ENCODE measurements at regions not wholly inside any gene's neighbourhood (a gene's known extent, or its start where the extent isn't known, plus 50 kb on each side); places are given as distances from the start of the nearest gene placed in this dataset.
A peak's percentile ranks its signal among the peaks of the same experiment; 100 is the strongest.
"Not testable (repeated sequence)": the region's sequence is repeated elsewhere in the genome, so short reads cannot be mapped to it uniquely, and the experiment has no call there.

DNA sequence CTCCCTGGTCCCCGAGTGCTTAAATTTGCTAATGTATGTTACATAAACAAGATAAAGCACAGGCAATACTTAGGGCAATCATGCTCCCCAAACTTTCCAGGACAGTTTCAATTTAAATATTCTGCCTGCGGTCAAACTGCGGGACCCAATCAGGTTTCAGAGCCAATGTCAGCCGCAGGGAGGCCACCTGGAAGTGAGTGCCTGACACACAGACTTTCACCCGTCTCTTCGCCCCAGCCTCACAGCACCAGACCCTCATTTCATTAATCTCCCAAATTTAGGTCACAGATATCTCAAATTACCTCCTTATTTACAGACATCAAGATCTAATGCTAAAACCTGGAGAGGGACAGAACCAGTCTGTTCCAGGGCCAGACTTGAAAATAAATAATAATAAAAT, 107.2 kb upstream of the ALDH1A3 start:
- no peak for DNase-seq (ENCODE audit: low read depth)
- Histone ChIP-seq H3K4me1 (ENCODE audit: control insufficient read depth, insufficient read depth, low read length) (no peaks in the 10 kb centered on the region), H3K4me3 (ENCODE audit: low read length) (no peak overlapping the region)

DNA sequence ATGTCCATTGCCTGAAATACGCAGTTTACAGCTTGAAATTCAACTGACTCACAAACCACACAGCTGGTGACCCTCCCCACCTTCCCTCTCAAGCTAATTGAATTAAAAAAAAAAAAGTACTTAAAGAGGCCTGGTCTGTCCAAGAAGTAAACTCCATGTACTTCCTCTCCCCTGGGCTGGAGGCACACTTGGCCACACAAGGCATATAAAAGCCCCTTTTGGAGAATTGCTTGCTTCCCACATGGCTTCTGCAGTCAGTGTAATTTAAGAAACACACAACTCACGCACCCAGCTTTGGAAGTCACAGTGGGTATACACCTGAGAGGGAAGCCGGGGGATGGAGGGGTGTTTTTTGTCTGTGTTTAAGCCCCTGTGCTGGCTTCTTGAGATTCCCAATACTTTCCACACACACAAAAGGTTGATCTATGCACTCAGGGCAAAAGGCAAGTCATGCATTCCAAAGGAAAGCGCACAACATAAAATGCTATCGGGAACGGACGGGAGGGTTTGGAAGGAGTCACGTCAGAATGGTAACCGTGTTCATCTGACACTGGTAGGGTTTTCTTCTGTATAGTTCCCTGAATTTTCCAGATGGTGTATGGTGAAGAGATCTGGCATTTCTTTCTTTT, 106.6 kb upstream of the ALDH1A3 start:
- Histone ChIP-seq H3K4me3 (ENCODE audit: low read length) (no peak overlapping the region), H3K27me3 (replicated peaks; ENCODE audit: control insufficient read depth, insufficient read depth, low read length) (no peaks in the 10 kb centered on the region), H3K4me1 (ENCODE audit: control insufficient read depth, insufficient read depth, low read length) (no peaks in the 10 kb centered on the region), H3K9ac (ENCODE audit: low read length) (no peak overlapping the region), H3K36me3 (ENCODE audit: control insufficient read depth, insufficient read depth, low read length, severe bottlenecking) (no peaks in the 10 kb centered on the region), H3K9me3 (ENCODE audit: control insufficient read depth, low read length) (no peaks in the 10 kb centered on the region)
- DNase-seq (ENCODE audit: low read depth) = no peak

More for the DNA sequence above, 107.2 kb upstream of the ALDH1A3 start:
- H3K9ac ChIP-seq (ENCODE audit: low read length) = no peak overlapping the region
- H3K27me3 ChIP-seq (replicated peaks; ENCODE audit: control insufficient read depth, insufficient read depth, low read length) = no peaks in the 10 kb centered on the region
- no peaks in the 10 kb centered on the region for H3K36me3 ChIP-seq (ENCODE audit: control insufficient read depth, insufficient read depth, low read length, severe bottlenecking)
- H3K9me3 ChIP-seq (ENCODE audit: control insufficient read depth, low read length) = no peaks in the 10 kb centered on the region

DNA sequence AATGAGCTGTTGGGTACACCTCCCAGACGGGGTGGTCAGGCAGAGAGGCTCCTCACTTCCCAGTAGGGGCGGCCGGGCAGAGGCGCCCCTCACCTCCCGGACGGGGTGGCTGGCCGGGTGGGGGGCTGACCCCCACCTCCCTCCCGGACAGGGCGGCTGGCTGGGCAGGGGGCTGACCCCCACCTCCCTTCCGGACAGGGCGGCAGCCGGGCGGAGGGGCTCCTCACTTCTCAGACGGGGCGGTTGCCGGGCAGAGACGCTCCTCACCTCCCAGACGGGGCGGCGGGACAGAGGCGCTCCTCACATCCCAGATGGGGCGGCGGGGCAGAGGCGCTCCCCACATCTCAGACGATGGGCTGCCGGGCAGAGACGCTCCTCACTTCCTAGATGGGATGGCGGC, 105.6 kb upstream of the ALDH1A3 start:
- DNase-seq (ENCODE audit: low read depth); H3K27me3 ChIP-seq (replicated peaks; ENCODE audit: control insufficient read depth, insufficient read depth, low read length); H3K9ac ChIP-seq (ENCODE audit: low read length); H3K4me3 ChIP-seq (ENCODE audit: low read length); H3K9me3 ChIP-seq (ENCODE audit: control insufficient read depth, low read length); H3K36me3 ChIP-seq (ENCODE audit: control insufficient read depth, insufficient read depth, low read length, severe bottlenecking); H3K4me1 ChIP-seq (ENCODE audit: control insufficient read depth, insufficient read depth, low read length): not testable (repeated sequence)

DNA sequence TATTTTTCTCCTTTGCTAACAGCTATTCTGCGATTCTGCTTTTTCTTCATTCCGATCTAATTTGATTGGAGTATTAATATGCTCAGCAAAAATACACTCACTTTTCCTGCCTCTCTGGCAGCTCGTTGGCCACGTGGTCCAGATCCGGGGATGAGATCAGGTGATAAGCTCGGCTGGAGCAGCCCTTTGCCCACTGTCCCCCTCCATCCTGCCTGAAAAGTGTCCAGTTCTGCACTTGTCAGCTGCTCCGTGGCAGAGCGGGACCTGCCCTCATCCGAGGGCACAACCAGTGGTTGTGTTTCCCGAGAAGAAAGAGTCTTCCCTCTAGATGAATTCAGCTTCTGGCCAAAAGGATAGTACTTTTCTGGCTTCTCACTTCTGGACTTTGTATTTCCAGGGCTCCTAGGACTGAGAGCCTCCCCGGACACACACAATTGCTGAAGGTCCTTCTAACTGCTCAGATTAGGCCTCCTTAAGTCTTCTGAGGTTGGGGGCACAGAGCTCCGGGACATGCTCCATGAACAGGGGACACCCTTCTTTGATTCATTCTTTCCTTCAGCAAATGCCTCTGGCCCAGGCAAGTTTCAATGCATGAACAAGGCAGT, 103.9 kb upstream of the ALDH1A3 start:
- H3K4me1 ChIP-seq (ENCODE audit: control insufficient read depth, insufficient read depth, low read length) = no peaks in the 10 kb centered on the region
- no peaks in the 10 kb centered on the region for H3K36me3 ChIP-seq (ENCODE audit: control insufficient read depth, insufficient read depth, low read length, severe bottlenecking)
- H3K27me3 ChIP-seq (replicated peaks; ENCODE audit: control insufficient read depth, insufficient read depth, low read length) = no peaks in the 10 kb centered on the region
- DNase-seq (ENCODE audit: low read depth) = no peak
- H3K9ac ChIP-seq (ENCODE audit: low read length) = no peak overlapping the region
- H3K4me3 ChIP-seq (ENCODE audit: low read length) = no peak overlapping the region
- no peaks in the 10 kb centered on the region for H3K9me3 ChIP-seq (ENCODE audit: control insufficient read depth, low read length)

DNA sequence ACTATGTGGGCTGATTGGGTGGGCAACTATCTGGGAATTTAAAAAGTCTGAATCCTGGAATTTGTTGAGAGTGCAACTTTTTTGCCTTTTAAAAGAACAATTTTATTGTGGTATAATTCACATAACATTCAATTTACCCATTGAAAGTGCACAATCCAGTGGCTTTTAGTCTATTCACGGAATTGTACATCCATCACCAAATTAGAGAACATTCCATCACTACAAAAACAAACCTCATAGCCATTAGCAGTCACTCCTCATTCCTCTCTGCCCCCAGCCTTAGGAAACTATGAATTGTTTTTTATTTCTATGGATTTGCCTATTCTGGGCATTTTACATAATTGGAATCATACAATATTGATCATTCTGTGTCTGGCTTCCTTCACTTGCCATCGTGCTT, 101.8 kb upstream of the ALDH1A3 start:
- Histone ChIP-seq H3K9me3 (ENCODE audit: control insufficient read depth, low read length) (no peaks in the 10 kb centered on the region), H3K4me3 (ENCODE audit: low read length) (no peak overlapping the region), H3K36me3 (ENCODE audit: control insufficient read depth, insufficient read depth, low read length, severe bottlenecking) (no peaks in the 10 kb centered on the region), H3K4me1 (ENCODE audit: control insufficient read depth, insufficient read depth, low read length) (no peaks in the 10 kb centered on the region), H3K9ac (ENCODE audit: low read length) (no peak overlapping the region), H3K27me3 (replicated peaks; ENCODE audit: control insufficient read depth, insufficient read depth, low read length) (no peaks in the 10 kb centered on the region)
- DNase-seq (ENCODE audit: low read depth) = peak; percentile 45

DNA sequence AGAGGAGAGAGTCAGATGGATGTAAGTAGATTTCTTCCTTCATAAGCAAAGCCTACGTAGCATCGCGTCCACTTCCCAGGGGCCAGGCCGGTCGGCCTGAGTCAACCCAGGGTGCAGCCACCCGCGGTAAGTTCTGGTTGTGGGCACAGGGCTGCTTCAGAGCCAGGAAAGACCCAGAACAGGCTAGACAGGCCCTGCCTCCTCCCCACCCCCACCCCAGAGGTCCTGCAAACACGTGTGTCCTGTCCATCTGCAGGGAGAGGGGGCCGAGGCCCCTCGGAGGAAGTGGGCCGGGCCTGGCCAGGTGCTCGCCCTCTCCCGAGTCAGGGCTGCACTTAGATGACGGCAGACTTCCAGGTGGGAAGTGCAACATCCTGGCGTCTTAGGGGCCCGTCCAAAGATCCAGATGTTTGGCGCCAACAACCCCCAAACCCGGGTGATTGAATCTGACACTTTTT, 100.8 kb upstream of the ALDH1A3 start:
- no peak for DNase-seq (ENCODE audit: low read depth)

DNA sequence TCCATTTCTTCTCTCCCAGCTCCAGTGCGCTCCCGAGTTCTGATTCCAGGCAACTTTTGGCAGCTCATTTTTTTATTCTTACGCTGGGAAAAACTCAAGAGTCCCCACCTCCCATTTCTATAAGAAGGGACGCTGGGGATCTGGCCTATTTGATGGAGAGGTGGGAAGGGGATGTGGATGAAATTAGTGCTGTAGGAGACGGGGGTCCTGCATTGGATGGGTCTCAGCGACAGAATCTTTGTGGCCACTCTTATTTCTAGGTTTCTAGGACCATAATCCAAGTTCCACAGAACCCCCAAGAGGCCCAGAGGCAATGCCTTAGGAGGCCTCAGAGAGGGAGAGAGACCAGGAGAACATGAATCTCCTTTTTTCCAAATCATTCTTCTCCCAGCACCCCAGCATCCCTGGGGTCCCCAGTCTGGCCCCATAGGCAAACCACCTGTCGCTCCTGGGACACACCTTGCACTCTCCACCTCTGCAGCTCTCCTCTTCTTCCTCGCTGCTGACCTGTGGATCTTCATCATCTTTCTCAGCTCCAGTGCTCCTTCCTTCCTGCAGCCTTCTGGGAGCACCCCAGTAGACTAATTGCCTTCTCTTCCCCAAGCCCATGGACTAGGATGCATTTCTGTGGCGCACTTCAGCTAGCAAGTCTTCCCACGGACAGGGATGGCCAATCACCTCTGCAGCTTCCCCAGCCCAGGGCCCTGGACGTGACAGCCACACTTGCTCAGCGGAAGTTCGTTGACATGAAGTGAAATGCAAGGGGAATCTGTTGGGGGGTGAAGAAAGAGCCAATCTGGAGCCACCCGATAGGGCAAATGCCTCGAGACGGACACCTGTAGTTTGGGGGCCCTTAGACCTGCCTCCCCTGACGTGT, 100.1 kb upstream of the ALDH1A3 start:
- no peak overlapping the region for H3K9ac ChIP-seq (ENCODE audit: low read length)
- H3K4me3 ChIP-seq (ENCODE audit: low read length) = no peak overlapping the region
- H3K36me3 ChIP-seq (ENCODE audit: control insufficient read depth, insufficient read depth, low read length, severe bottlenecking) = no peaks in the 10 kb centered on the region
- H3K4me1 ChIP-seq (ENCODE audit: control insufficient read depth, insufficient read depth, low read length) = no peaks in the 10 kb centered on the region
- H3K9me3 ChIP-seq (ENCODE audit: control insufficient read depth, low read length) = no peaks in the 10 kb centered on the region
- no peaks in the 10 kb centered on the region for H3K27me3 ChIP-seq (replicated peaks; ENCODE audit: control insufficient read depth, insufficient read depth, low read length)
- DNase-seq (ENCODE audit: low read depth) = no peak

More for the DNA sequence above, 100.8 kb upstream of the ALDH1A3 start:
- H3K4me1 ChIP-seq (ENCODE audit: control insufficient read depth, insufficient read depth, low read length) = no peaks in the 10 kb centered on the region
- H3K36me3 ChIP-seq (ENCODE audit: control insufficient read depth, insufficient read depth, low read length, severe bottlenecking) = no peaks in the 10 kb centered on the region
- no peaks in the 10 kb centered on the region for H3K9me3 ChIP-seq (ENCODE audit: control insufficient read depth, low read length)
- no peak overlapping the region for H3K4me3 ChIP-seq (ENCODE audit: low read length)
- no peaks in the 10 kb centered on the region for H3K27me3 ChIP-seq (replicated peaks; ENCODE audit: control insufficient read depth, insufficient read depth, low read length)
- H3K9ac ChIP-seq (ENCODE audit: low read length) = no peak overlapping the region

DNA sequence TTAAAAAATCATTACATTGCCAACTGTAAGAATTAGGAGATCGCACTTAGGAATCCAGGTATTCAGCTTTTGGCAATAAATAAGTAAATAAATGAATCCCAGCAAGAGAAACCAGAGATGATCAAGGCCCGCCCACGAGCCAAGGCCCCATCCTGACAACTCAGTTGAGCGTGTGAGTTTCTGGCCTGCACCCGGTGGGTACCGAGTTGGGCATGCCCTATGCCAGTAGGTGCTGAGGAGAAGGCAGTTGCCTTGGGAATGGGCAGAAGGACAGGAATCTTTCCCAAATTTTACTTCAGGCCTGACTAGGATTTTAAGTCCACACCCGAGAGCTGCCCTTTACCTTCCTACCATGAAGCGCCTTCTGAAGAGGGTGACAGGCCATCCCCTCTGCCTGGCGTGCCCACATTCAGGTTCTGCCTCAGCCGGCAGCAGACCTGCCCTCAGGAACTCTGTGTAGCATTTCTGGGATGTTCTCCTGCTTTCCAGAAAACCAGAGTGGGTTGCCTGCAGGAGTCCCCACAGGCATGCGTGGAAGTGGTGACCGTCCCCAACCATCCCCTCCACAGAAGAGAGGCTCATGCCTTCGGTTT, 99.3 kb upstream of the ALDH1A3 start:
- no peaks in the 10 kb centered on the region for H3K36me3 ChIP-seq (ENCODE audit: control insufficient read depth, insufficient read depth, low read length, severe bottlenecking)
- DNase-seq (ENCODE audit: low read depth) = no peak
- no peaks in the 10 kb centered on the region for H3K9me3 ChIP-seq (ENCODE audit: control insufficient read depth, low read length)
- no peaks in the 10 kb centered on the region for H3K27me3 ChIP-seq (replicated peaks; ENCODE audit: control insufficient read depth, insufficient read depth, low read length)
- H3K4me1 ChIP-seq (ENCODE audit: control insufficient read depth, insufficient read depth, low read length) = no peaks in the 10 kb centered on the region
- H3K4me3 ChIP-seq (ENCODE audit: low read length) = no peak overlapping the region
- no peak overlapping the region for H3K9ac ChIP-seq (ENCODE audit: low read length)

DNA sequence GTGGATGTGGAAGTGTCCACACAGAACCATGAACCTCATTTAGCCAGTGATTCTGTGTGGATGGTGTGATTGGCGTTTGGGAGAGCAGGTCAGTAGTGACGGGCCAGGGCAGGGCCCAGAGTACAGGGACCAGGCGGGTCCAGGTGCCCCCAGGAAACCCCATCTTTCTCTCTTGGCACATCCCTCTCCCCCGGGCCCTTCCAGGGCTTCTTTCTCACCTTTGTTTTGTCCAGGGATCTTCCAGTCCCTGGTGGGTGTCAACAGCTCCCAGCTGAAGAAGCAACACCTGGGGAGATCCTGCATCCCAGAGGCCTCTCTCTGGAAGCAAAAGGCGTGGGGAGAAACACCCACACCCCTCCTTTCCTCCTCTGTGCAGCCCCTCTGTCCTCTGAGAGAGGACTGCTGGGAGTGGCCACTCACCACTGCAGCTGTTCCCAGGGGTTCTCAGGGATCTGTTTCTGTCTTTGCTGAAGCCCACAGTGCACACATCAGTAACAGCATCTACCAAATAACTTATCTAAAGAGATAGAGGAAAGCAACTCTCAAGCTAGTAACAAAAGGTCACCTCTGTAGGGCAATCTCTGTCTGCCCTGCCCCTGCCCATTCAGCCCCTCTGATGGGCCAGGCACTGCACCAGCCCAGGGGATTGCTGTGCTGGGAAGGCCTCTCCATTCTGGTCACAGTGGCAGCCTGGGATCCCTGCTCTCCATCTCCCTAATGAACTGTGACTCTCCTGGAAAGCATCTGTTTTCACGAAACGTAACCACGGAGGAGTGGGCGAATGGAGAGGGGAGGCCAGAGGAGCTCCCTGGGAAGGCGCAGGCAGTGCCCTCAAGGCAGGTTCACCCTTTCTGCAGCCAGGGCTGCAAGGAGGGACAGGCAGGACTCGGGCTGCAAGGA, 98.3 kb upstream of the ALDH1A3 start:
- H3K4me3 ChIP-seq (ENCODE audit: low read length) = no peak overlapping the region
- H3K36me3 ChIP-seq (ENCODE audit: control insufficient read depth, insufficient read depth, low read length, severe bottlenecking) = no peaks in the 10 kb centered on the region
- no peaks in the 10 kb centered on the region for H3K27me3 ChIP-seq (replicated peaks; ENCODE audit: control insufficient read depth, insufficient read depth, low read length)
- H3K4me1 ChIP-seq (ENCODE audit: control insufficient read depth, insufficient read depth, low read length) = no peaks in the 10 kb centered on the region
- H3K9me3 ChIP-seq (ENCODE audit: control insufficient read depth, low read length) = no peaks in the 10 kb centered on the region
- no peak overlapping the region for H3K9ac ChIP-seq (ENCODE audit: low read length)
- peak; percentile 71 for DNase-seq (ENCODE audit: low read depth)

DNA sequence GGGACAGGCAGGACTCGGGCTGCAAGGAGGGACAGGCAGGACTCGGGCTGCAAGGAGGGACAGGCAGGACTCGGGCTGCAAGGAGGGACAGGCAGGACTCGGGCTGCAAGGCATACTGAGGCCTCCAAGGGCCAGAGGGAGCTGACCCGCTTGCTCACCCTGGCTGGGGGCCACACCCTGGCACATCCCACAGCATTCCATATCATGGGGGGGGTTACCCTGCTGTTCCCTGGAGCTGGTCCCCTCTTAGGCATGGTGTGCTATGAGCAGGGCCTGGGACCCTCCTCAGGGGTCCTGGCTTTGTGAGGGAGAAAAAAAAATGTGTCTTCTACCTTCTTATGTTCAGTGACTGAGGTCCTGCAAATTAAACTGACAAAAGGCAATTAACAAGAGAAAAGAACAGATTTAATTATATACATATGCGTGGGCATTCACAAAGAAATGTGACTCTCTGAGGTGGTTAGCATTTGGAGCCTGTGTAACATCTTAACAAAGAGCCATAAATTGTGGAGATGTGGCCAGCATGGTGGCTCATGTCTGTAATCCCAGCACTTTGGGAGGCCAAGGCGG, 97.6 kb upstream of the ALDH1A3 start:
- Histone ChIP-seq H3K9ac (ENCODE audit: low read length) (no peak overlapping the region), H3K4me3 (ENCODE audit: low read length) (no peak overlapping the region), H3K36me3 (ENCODE audit: control insufficient read depth, insufficient read depth, low read length, severe bottlenecking) (no peaks in the 10 kb centered on the region), H3K4me1 (ENCODE audit: control insufficient read depth, insufficient read depth, low read length) (no peaks in the 10 kb centered on the region), H3K27me3 (replicated peaks; ENCODE audit: control insufficient read depth, insufficient read depth, low read length) (no peaks in the 10 kb centered on the region), H3K9me3 (ENCODE audit: control insufficient read depth, low read length) (no peaks in the 10 kb centered on the region)
- no peak for DNase-seq (ENCODE audit: low read depth)
